GM12878 (cell line): ENCODE measurements at regions not wholly inside any gene's neighbourhood (a gene's known extent, or its start where the extent isn't known, plus 50 kb on each side); places are given as distances from the start of the nearest gene placed in this dataset.

ENCODE experiments used
- ATAC-seq: fragments of 200-7000 bp; cut with Tn5 transposase; 3 replicates; pipeline ENCODE4 v1.9.1; 2020; ENCODE audit warnings: mild to moderate bottlenecking, moderate library complexity
- BruUV-seq: library from RNA; stranded (reverse); fragments of 400-500 nt; replicated peaks from 2 replicates; lab custom pipeline; 2021; lab: Mats Ljungman, UMichigan
- CTCF ChIA-PET: fragments of 300-600 bp; sonication (Branson Sonifier 250); formaldehyde crosslinking; extraction: SDS; loops from one replicate; lab custom pipeline; 2021; ENCODE audit warnings: inconsistent platforms; lab: Yijun Ruan, JAX
- POLR2A ChIA-PET: fragments of 350-600 bp; formaldehyde crosslinking; extraction: SDS; loops from one replicate; lab custom pipeline; 2021; ENCODE audit warnings: inconsistent platforms; lab: Charles Lee
- RAD21 ChIA-PET: fragments of 300-600 bp; sonication (Branson Sonifier 250); formaldehyde crosslinking; loops from one replicate; lab custom pipeline; 2023; ENCODE audit warnings: antibody characterized with exemption; ENCODE audit not compliant: unreplicated experiment; lab: Charles Lee
- SMC1A ChIA-PET: fragments of 300-600 bp; sonication (Branson Sonifier 250); formaldehyde crosslinking; loops from one replicate; lab custom pipeline; 2023; ENCODE audit not compliant: unreplicated experiment, uncharacterized antibody; lab: Charles Lee
- DNase-seq: peaks from one replicate; pipeline ENCODE4 v3.0.0-alpha.2; 2011; ENCODE audit warnings: low read depth, low spot score
- FAIRE-seq: peaks from 3 replicates; lab custom pipeline; 2011; peaks lifted over from hg19 to GRCh38; lab: Jason Lieb, UNC
- H2AFZ ChIP-seq: 2 replicates; pipeline ENCODE4 v1.6.0; 2011; ENCODE audit warnings: low read depth, low read length, control low read depth; ENCODE audit not compliant: control insufficient read depth
- H3K27ac ChIP-seq: 2 replicates; pipeline ENCODE4 v1.5.1; 2011; ENCODE audit warnings: control low read depth; ENCODE audit not compliant: control insufficient read depth, insufficient read depth
- H3K27me3 ChIP-seq, 2 experiments: replicated peaks in 1 of 2; 2 replicates each; pipeline versions ENCODE4 v1.6.0 to v1.6.1; 2011; ENCODE audit warnings: low read length in 1 of 2; ENCODE audit not compliant: control insufficient read depth in 2 of 2, insufficient read depth in 2 of 2
- H3K36me3 ChIP-seq, 2 experiments: 2 replicates each; pipeline ENCODE4 v1.5.1; 2011; ENCODE audit warnings: low read length in 1 of 2; ENCODE audit not compliant: control insufficient read depth in 2 of 2, insufficient read depth in 2 of 2
- H3K4me1 ChIP-seq: 2 replicates; pipeline ENCODE4 v1.6.1; 2011; ENCODE audit warnings: mild to moderate bottlenecking, low read length, moderate library complexity, mixed read lengths; ENCODE audit not compliant: control insufficient read depth, insufficient read depth
- H3K4me2 ChIP-seq: 2 replicates; pipeline ENCODE4 v1.6.0; 2011; ENCODE audit warnings: control low read depth; ENCODE audit not compliant: control insufficient read depth, insufficient read depth
- H3K4me3 ChIP-seq: fragments of 200-600 bp; sonication (generic); 2 replicates; pipeline ENCODE4 v1.5.1; 2016
- H3K79me2 ChIP-seq: 2 replicates; pipeline ENCODE4 v1.6.0; 2011; ENCODE audit warnings: low read length; ENCODE audit not compliant: control insufficient read depth, insufficient read depth
- H3K9ac ChIP-seq: 2 replicates; pipeline ENCODE4 v1.8.0; 2011; ENCODE audit warnings: low read length, control low read depth, mixed read lengths; ENCODE audit not compliant: control insufficient read depth, insufficient read depth
- H3K9me3 ChIP-seq: replicated peaks from 3 replicates; pipeline ENCODE4 v1.5.1; 2011; ENCODE audit warnings: mild to moderate bottlenecking, low read length; ENCODE audit not compliant: control insufficient read depth, insufficient read depth
- H4K20me1 ChIP-seq: 2 replicates; pipeline ENCODE4 v1.6.0; 2011; ENCODE audit not compliant: control insufficient read depth, insufficient read depth
- CREM ChIP-seq: IDR thresholded peaks from 2 replicates; pipeline ENCODE4 v1.6.1; 2014; ENCODE audit warnings: antibody characterized with exemption, low read depth
- KLF5 ChIP-seq: fragments of 450-650 bp; IDR thresholded peaks from 2 replicates; pipeline ENCODE4 v1.6.1; 2014; ENCODE audit warnings: mild to moderate bottlenecking; ENCODE audit not compliant: partially characterized antibody
- PKNOX1 ChIP-seq: fragments of 450-650 bp; IDR thresholded peaks from 2 replicates; pipeline ENCODE4 v1.6.1; 2016; ENCODE audit warnings: mild to moderate bottlenecking
- STAT1 ChIP-seq: fragments of 450-650 bp; conservative IDR thresholded peaks from 2 replicates; pipeline ENCODE4 v1.6.1; 2014; ENCODE audit warnings: antibody characterized with exemption, mild to moderate bottlenecking
- ZBTB33 ChIP-seq: fragments of 450-650 bp; IDR thresholded peaks from 2 replicates; pipeline ENCODE4 v1.6.1; 2017; ENCODE audit warnings: mild to moderate bottlenecking
- WGBS: methylation state at CpG from one replicate; pipeline ENCODE4 v1.1.6; 2016; ENCODE audit warnings: low lambda C conversion rate; ENCODE audit not compliant: insufficient replicate concordance, insufficient coverage; ENCODE audit errors: missing lambda C conversion rate; 5-methylcytosine and 5-hydroxymethylcytosine counted together
- in situ Hi-C: fragments of 300-500 bp; cut with MboI; formaldehyde crosslinking; loops from 9 replicates; pipeline ENCODE4 v1.14.3; 2018; ENCODE audit warnings: mixed read lengths
- intact Hi-C: fragments of 100-400 bp; cut with micrococcal nuclease; formaldehyde crosslinking; loops from one replicate; pipeline ENCODE4 v1.14.2; 2022; ENCODE audit not compliant: unreplicated experiment

GRCh38 chr10:61211468-61211867, 241.7 kb downstream of the TMEM26 start:
- no peaks in the 10 kb centered on the region for H3K27me3 ChIP-seq
- BruUV-seq: no TSS peak
- H3K9me3 ChIP-seq: no peaks in the 10 kb centered on the region
- intact Hi-C loops (no loop called here), in situ Hi-C loops (no loop called here)
- H3K9ac ChIP-seq: no peak overlapping the region
- RAD21 ChIA-PET: no interaction called here
- no peak for DNase-seq
- CTCF ChIA-PET: interaction anchor here (1.6 kb wide), 1 partner anchor 20 kb away, joined by 3 read pairs; no protein-coding TSS in a partner anchor
- H3K4me3 ChIP-seq: no peak overlapping the region
- TF ChIP-seq ZBTB33: no peak
- no peak for TF ChIP-seq PKNOX1
- no peak for TF ChIP-seq KLF5
- TF ChIP-seq STAT1: no peak
- TF ChIP-seq CREM: no peak
- ATAC-seq: no peak; the same call in 2 of the 3 replicates
- H2AFZ ChIP-seq: no peak overlapping the region
- no peaks in the 10 kb centered on the region for H3K79me2 ChIP-seq
- POLR2A ChIA-PET: no interaction called here
- no peak overlapping the region for H3K27ac ChIP-seq
- H3K4me2 ChIP-seq: no peak overlapping the region
- WGBS: 2% methylated on average over 2 of the region's 2 CpGs
- SMC1A ChIA-PET: no interaction called here
- FAIRE-seq: no peak
- H3K4me1 ChIP-seq: no peaks in the 10 kb centered on the region
- no peaks in the 10 kb centered on the region for H3K36me3 ChIP-seq
- no peaks in the 10 kb centered on the region for H4K20me1 ChIP-seq
